ENCODE measurements at regions not wholly inside any gene's neighbourhood (a gene's known extent, or its start where the extent isn't known, plus 50 kb on each side); places are given as distances from the start of the nearest gene placed in this dataset.

GRCh38 chr13:61831026-61831425 lies 415.4 kb upstream of the PCDH20 start:
- TF ChIP-seq CEBPB (IDR thresholded peaks at IDR 0.05; ENCODE audit: borderline replicate concordance, low read depth, low read length) (no peak), PAXIP1 (CRISPR knock-in tag; conservative IDR thresholded peaks at IDR 0.05) (no peak), SMARCC2 (IDR thresholded peaks at IDR 0.05) (no peak), POLR2AphosphoS5 (IDR thresholded peaks at IDR 0.05; ENCODE audit: low read depth, low read length) (no peak), SRSF1 (optimal IDR thresholded peaks at IDR 0.05; ENCODE audit: low read depth, low read length) (no peak), ZNF329 (CRISPR knock-in tag; IDR thresholded peaks at IDR 0.05; ENCODE audit: low read depth) (no peak), ZBTB33 (CRISPR knock-in tag; IDR thresholded peaks at IDR 0.05) (no peak), CTCF (CRISPR knock-in tag; IDR thresholded peaks at IDR 0.05) (no peak), HMGXB3 (CRISPR knock-in tag; IDR thresholded peaks at IDR 0.05; ENCODE audit: borderline replicate concordance) (no peak)
